ENCODE measurements at regions not wholly inside any gene's neighbourhood (a gene's known extent, or its start where the extent isn't known, plus 50 kb on each side); places are given as distances from the start of the nearest gene placed in this dataset.

GRCh38 chr3:150357923-150358607 lies 50.0 kb upstream of the TSC22D2 start:
- H3K9me3 ChIP-seq (ENCODE audit: low read length), result no peaks in the 10 kb centered on the region
- H3K4me3 ChIP-seq (ENCODE audit: low read depth in 1 of 2, low read length in 2 of 2), result no peak overlapping the region
- H3K27me3 ChIP-seq (ENCODE audit: control insufficient read depth in 1 of 2, insufficient read depth in 2 of 2, low read length in 2 of 2), result no peaks in the 10 kb centered on the region
- no peak overlapping the region for H3K27ac ChIP-seq (ENCODE audit: low read depth, low read length)
- H3K4me1 ChIP-seq (ENCODE audit: insufficient read depth, low read length), result no peaks in the 10 kb centered on the region
- H3K36me3 ChIP-seq (ENCODE audit: insufficient read depth, low read length), result no peaks in the 10 kb centered on the region
- H3K9ac ChIP-seq (ENCODE audit: low read length), result no peak overlapping the region

- Histone ChIP-seq H3K36me3 (ENCODE audit: insufficient read depth, low read length) (no peaks in the 10 kb centered on the region), H3K27ac (ENCODE audit: low read depth, low read length) (no peak overlapping the region), H3K4me3 (ENCODE audit: low read depth in 1 of 2, low read length in 2 of 2) (no peak overlapping the region), H3K4me1 (ENCODE audit: insufficient read depth, low read length) (no peaks in the 10 kb centered on the region), H3K9ac (ENCODE audit: low read length) (no peak overlapping the region), H3K9me3 (ENCODE audit: low read length) (no peaks in the 10 kb centered on the region), H3K27me3 (ENCODE audit: control insufficient read depth in 1 of 2, insufficient read depth in 2 of 2, low read length in 2 of 2) (no peaks in the 10 kb centered on the region)
These were observed 51.0 kb upstream of the TSC22D2 start for GRCh38 chr3:150357140-150357539.

DNA sequence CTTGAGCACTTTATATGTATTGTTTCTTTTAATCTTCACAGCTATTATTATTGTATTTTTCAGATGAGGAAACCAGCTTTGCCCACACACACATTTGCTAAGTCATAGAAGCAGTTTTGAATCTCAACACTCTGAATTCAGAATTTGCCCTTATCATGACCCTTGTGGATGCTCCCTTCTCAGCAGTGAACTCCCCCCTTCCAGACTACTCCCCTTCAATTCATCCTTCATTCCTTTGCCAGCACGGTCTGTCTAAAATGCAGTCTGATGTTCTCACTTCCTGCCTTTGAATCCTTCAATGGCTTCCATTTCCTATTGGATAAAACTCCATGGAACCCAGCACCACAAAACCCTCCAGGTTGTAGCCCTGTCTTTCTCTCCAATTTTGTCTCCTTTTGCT lies 52.5 kb upstream of the TSC22D2 start:
- Histone ChIP-seq H3K9ac (ENCODE audit: low read length) (no peak overlapping the region), H3K4me1 (ENCODE audit: insufficient read depth, low read length) (no peaks in the 10 kb centered on the region), H3K9me3 (ENCODE audit: low read length) (no peaks in the 10 kb centered on the region), H3K27ac (ENCODE audit: low read depth, low read length) (no peak overlapping the region), H3K4me3 (ENCODE audit: low read depth in 1 of 2, low read length in 2 of 2) (no peak overlapping the region), H3K27me3 (ENCODE audit: control insufficient read depth in 1 of 2, insufficient read depth in 2 of 2, low read length in 2 of 2) (no peaks in the 10 kb centered on the region), H3K36me3 (ENCODE audit: insufficient read depth, low read length) (no peaks in the 10 kb centered on the region)

- H3K9me3 ChIP-seq (ENCODE audit: low read length), result no peaks in the 10 kb centered on the region
- peaks cover 20% of the 10 kb centered on the region for H3K4me1 ChIP-seq (ENCODE audit: insufficient read depth, low read length)
- no peak overlapping the region for H3K27ac ChIP-seq (ENCODE audit: low read depth, low read length)
- H3K4me3 ChIP-seq (ENCODE audit: low read depth in 1 of 2, low read length in 2 of 2), result no peak overlapping the region
- no peak overlapping the region for H3K9ac ChIP-seq (ENCODE audit: low read length)
- H3K36me3 ChIP-seq (ENCODE audit: insufficient read depth, low read length), result no peaks in the 10 kb centered on the region
- no peaks in the 10 kb centered on the region for H3K27me3 ChIP-seq (ENCODE audit: control insufficient read depth in 1 of 2, insufficient read depth in 2 of 2, low read length in 2 of 2)
These were observed 55.2 kb upstream of the TSC22D2 start for GRCh38 chr3:150352931-150353330.

- no peak overlapping the region for H3K9ac ChIP-seq (ENCODE audit: low read length)
- no peak overlapping the region for H3K4me3 ChIP-seq (ENCODE audit: low read depth in 1 of 2, low read length in 2 of 2)
- H3K36me3 ChIP-seq (ENCODE audit: insufficient read depth, low read length), result no peaks in the 10 kb centered on the region
- no peaks in the 10 kb centered on the region for H3K27me3 ChIP-seq (ENCODE audit: control insufficient read depth in 1 of 2, insufficient read depth in 2 of 2, low read length in 2 of 2)
- H3K9me3 ChIP-seq (ENCODE audit: low read length), result no peaks in the 10 kb centered on the region
- peaks cover 28% of the 10 kb centered on the region for H3K4me1 ChIP-seq (ENCODE audit: insufficient read depth, low read length)
- no peak overlapping the region for H3K27ac ChIP-seq (ENCODE audit: low read depth, low read length)
These were observed 56.7 kb upstream of the TSC22D2 start for GRCh38 chr3:150351398-150351797.

DNA sequence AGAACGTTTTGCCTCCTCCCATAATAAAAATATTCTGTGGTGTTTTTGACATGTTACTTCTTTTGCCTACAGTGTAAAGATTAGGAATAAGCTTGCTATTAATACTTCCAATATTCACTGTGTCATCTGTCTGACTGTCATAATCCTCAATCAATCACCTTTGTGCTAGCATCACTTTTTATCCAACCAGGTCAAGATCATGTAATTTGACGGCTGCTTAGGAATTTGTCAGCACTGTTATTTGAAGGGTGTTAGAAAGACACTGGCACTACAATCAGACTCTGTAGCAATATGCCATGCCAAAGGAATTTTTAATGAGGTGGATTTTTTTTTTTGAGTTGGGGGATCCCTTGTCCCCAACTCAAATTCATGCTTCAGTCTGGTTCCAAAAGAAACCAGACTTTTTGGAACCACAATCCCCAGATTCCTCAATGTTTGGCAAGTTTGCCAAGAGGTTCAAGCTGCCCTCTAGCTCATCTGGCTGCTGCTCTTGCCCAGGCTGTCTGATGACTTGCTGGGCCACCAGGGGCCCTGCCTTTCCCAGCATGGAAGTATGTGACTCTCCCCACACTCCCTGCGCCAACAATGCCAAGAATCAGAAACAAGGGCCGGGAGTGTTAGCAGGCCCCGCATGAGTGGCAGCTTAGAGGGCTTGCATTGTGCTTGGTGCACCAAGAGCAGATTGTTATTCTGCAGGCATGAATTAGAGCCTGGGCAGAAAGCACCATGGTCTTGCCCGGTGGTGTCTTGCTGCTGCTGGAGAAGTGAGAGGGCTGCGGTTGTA lies 58.6 kb upstream of the TSC22D2 start:
- H3K36me3 ChIP-seq (ENCODE audit: insufficient read depth, low read length), result no peaks in the 10 kb centered on the region
- H3K27me3 ChIP-seq (ENCODE audit: control insufficient read depth in 1 of 2, insufficient read depth in 2 of 2, low read length in 2 of 2), result no peaks in the 10 kb centered on the region
- H3K27ac ChIP-seq (ENCODE audit: low read depth, low read length), result peak overlapping the region; percentile 7
- H3K9ac ChIP-seq (ENCODE audit: low read length), result no peak overlapping the region
- H3K4me3 ChIP-seq (ENCODE audit: low read depth in 1 of 2, low read length in 2 of 2), result no peak overlapping the region
- H3K4me1 ChIP-seq (ENCODE audit: insufficient read depth, low read length), result peaks cover 28% of the 10 kb centered on the region
- no peaks in the 10 kb centered on the region for H3K9me3 ChIP-seq (ENCODE audit: low read length)

GRCh38 chr3:150348500-150348899 lies 59.6 kb upstream of the TSC22D2 start:
- Histone ChIP-seq H3K9me3 (ENCODE audit: low read length) (no peaks in the 10 kb centered on the region), H3K4me3 (ENCODE audit: low read depth in 1 of 2, low read length in 2 of 2) (no peak overlapping the region), H3K4me1 (ENCODE audit: insufficient read depth, low read length) (peaks cover 28% of the 10 kb centered on the region), H3K9ac (ENCODE audit: low read length) (no peak overlapping the region), H3K27me3 (ENCODE audit: control insufficient read depth in 1 of 2, insufficient read depth in 2 of 2, low read length in 2 of 2) (no peaks in the 10 kb centered on the region), H3K27ac (ENCODE audit: low read depth, low read length) (peak overlapping the region; percentile 7), H3K36me3 (ENCODE audit: insufficient read depth, low read length) (no peaks in the 10 kb centered on the region)

GRCh38 chr3:150346981-150347863 lies 60.9 kb upstream of the TSC22D2 start:
- Histone ChIP-seq H3K36me3 (ENCODE audit: insufficient read depth, low read length) (no peaks in the 10 kb centered on the region), H3K4me1 (ENCODE audit: insufficient read depth, low read length) (peaks cover 28% of the 10 kb centered on the region), H3K4me3 (ENCODE audit: low read depth in 1 of 2, low read length in 2 of 2) (no peak overlapping the region), H3K27ac (ENCODE audit: low read depth, low read length) (peak overlapping the region; percentile 24), H3K27me3 (ENCODE audit: control insufficient read depth in 1 of 2, insufficient read depth in 2 of 2, low read length in 2 of 2) (no peaks in the 10 kb centered on the region), H3K9ac (ENCODE audit: low read length) (no peak overlapping the region), H3K9me3 (ENCODE audit: low read length) (no peaks in the 10 kb centered on the region)

DNA sequence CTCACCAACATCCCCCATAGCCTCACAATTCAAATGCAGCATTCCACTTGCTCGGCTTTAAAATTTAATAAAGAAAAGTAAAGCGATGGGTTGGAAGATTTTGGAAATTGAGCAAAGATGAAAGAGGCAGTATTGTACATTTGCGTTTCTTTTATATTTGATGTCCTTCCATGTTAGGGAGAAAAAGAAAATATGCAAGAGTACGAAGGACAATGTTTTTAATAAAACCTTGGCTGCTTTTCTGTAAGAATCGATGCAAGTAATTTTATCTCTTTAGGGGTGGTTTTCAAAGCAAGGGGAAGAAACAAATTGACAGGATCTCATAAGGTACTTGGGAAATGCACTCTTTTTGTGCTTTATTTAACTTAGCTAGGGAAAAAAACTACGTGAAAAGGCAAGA lies 61.8 kb upstream of the TSC22D2 start:
- Histone ChIP-seq H3K9ac (ENCODE audit: low read length) (no peak overlapping the region), H3K4me3 (ENCODE audit: low read depth in 1 of 2, low read length in 2 of 2) (no peak overlapping the region), H3K27me3 (ENCODE audit: control insufficient read depth in 1 of 2, insufficient read depth in 2 of 2, low read length in 2 of 2) (no peaks in the 10 kb centered on the region), H3K27ac (ENCODE audit: low read depth, low read length) (no peak overlapping the region), H3K36me3 (ENCODE audit: insufficient read depth, low read length) (no peaks in the 10 kb centered on the region), H3K9me3 (ENCODE audit: low read length) (no peaks in the 10 kb centered on the region), H3K4me1 (ENCODE audit: insufficient read depth, low read length) (peaks cover 28% of the 10 kb centered on the region)

GRCh38 chr3:150345021-150345538 lies 63.0 kb upstream of the TSC22D2 start:
- Histone ChIP-seq H3K36me3 (ENCODE audit: insufficient read depth, low read length) (no peaks in the 10 kb centered on the region), H3K27ac (ENCODE audit: low read depth, low read length) (no peak overlapping the region), H3K9me3 (ENCODE audit: low read length) (no peaks in the 10 kb centered on the region), H3K4me3 (ENCODE audit: low read depth in 1 of 2, low read length in 2 of 2) (no peak overlapping the region), H3K4me1 (ENCODE audit: insufficient read depth, low read length) (peaks cover 28% of the 10 kb centered on the region), H3K9ac (ENCODE audit: low read length) (no peak overlapping the region), H3K27me3 (ENCODE audit: control insufficient read depth in 1 of 2, insufficient read depth in 2 of 2, low read length in 2 of 2) (no peaks in the 10 kb centered on the region)

DNA sequence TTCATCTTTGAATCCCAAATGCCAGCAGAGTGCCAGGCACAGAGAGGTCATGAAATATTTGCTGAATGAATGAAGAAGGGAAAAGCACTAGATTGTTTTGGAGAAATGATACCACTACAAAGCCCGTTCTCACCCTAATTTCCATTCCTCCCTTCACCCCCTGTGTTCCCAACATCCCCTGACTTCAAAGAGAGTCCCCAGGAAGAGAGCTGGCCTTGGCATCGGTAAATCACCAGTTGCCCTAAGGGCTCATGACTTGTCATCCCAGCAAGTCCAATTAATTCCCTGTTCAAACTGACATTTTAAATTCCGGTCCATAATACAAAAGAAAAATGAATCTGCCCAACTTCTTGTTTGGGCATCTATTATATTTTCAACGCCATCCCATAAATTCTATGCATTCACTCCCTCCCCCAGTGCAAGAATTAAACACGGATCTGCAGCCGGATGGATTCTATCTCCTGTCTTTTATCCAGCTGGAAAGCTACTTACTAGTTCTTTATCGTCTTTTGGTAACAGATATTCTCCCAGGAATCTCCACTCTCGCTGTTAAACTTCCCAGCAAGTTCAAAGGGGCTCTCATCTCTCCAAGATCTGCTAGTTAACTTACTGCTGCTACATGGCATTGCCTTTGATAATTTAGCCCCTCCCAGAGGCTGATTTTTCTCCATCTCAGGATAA lies 63.9 kb upstream of the TSC22D2 start:
- Histone ChIP-seq H3K27me3 (ENCODE audit: control insufficient read depth in 1 of 2, insufficient read depth in 2 of 2, low read length in 2 of 2) (no peaks in the 10 kb centered on the region), H3K9ac (ENCODE audit: low read length) (no peak overlapping the region), H3K4me1 (ENCODE audit: insufficient read depth, low read length) (peaks cover 20% of the 10 kb centered on the region), H3K27ac (ENCODE audit: low read depth, low read length) (no peak overlapping the region), H3K4me3 (ENCODE audit: low read depth in 1 of 2, low read length in 2 of 2) (no peak overlapping the region), H3K36me3 (ENCODE audit: insufficient read depth, low read length) (no peaks in the 10 kb centered on the region), H3K9me3 (ENCODE audit: low read length) (no peaks in the 10 kb centered on the region)
